GM21528 (cell line): ENCODE measurements at regions not wholly inside any gene's neighbourhood (a gene's known extent, or its start where the extent isn't known, plus 50 kb on each side); places are given as distances from the start of the nearest gene placed in this dataset.
A peak's percentile ranks its signal among the peaks of the same experiment; 100 is the strongest.

Experiments used
- ATAC-seq: cut with Tn5 transposase; IDR thresholded peaks from one replicate; pipeline ENCODE4 v1.9.1; 2021; ENCODE audit warnings: mild to moderate bottlenecking, moderate library complexity; ENCODE audit not compliant: unreplicated experiment, low FRiP score

DNA sequence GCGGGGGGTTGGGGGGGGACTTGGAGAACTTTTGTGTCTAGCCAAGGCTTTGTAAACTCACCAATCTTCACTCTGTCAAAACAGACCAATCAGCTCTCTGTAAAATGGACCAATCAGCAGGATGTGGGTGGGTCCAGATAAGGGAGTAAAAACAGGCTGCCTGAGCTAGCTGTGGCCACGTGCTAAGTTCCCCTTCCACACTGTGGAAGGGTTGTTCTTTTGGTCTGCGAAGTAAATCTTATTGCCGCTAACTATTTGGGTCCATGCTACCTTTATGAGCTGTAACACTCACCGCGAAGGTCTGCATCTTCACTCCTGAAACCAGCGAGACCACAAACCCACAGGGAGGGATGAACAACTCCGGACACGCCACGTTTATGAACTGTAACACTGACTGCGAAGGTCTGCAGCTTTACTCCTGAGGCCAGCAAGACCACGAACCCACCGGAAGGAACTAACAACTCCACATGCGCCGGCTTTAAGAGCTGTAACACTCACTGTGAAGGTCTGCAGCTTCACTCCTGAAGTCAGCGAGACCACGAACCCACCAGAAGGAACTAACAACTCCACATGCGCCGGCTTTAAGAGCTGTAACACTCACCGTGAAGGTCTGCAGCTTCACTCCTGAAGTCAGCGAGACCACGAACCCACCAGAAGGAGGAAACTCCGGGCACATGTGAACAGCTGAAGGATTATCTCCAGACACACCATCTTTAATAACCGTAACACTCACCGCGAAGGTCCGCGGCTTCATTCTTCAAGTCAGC lies 186.6 kb downstream of the ID4 start:
- ATAC-seq = peak; percentile 87

DNA sequence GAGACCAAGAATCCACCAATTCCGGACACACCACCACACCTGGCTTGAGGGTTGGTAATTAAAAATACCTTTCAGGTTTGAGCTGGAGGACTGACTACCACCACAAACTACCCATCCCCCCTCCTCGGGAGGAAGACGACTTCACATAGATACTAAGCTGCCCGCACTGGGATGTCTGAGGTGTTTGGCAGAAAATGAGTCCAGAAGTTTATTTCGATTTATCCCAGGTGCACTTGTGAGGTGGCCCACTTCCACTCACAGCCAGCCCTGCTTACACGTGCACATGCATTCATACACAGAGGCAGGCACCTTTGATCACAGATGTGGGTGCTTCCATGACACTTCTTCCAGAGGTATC lies 187.1 kb downstream of the ID4 start:
- peak; percentile 6 for ATAC-seq

DNA sequence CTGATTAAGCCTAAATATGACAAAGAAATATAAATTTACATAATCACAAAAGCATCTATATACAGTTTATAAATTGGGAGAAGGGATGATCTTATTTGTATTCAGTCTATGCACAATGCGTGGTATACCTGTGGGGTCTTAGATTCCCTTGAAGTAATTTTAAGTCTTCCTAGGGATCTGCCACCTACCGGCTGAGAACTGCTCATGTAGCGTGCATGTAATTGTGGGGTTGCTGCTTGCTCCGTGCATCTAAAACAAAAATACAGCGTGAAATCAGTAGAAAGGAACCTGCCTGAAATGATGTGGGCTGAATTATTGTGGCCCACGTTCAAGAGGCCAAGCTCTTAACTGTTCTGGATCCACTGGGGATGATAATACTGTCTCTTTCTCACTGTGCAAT lies 187.3 kb downstream of the MBOAT1 start:
- no peak for ATAC-seq

- ATAC-seq = no peak
Measured at GRCh38 chr6:20025681-20026080, 186.6 kb downstream of the MBOAT1 start.

- ATAC-seq = no peak
Measured at GRCh38 chr6:20028143-20028542, 184.1 kb downstream of the MBOAT1 start.

- ATAC-seq = no peak
Measured at GRCh38 chr6:20028562-20028961, 183.7 kb downstream of the MBOAT1 start.

DNA sequence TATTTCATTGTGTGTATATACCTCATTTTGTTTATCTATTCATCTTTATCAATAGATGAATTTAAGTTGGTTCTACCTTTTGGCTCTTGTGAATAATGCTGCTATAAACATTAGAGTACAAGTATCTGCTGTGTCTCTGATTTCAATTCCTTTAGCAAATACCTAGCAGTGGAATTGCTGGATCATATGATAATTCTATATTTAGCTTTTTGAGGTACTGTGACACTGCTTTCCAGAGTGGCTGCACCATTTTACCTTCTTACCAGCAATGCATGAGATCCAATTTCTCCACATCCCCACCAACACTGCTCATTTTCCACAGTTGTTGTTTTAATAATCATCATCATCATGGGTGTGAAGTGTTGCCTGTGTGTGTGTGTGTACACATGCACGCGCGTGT lies 182.3 kb downstream of the MBOAT1 start:
- no peak for ATAC-seq

- no peak for ATAC-seq
Measured at GRCh38 chr6:20031342-20031741, 180.9 kb downstream of the MBOAT1 start.

DNA sequence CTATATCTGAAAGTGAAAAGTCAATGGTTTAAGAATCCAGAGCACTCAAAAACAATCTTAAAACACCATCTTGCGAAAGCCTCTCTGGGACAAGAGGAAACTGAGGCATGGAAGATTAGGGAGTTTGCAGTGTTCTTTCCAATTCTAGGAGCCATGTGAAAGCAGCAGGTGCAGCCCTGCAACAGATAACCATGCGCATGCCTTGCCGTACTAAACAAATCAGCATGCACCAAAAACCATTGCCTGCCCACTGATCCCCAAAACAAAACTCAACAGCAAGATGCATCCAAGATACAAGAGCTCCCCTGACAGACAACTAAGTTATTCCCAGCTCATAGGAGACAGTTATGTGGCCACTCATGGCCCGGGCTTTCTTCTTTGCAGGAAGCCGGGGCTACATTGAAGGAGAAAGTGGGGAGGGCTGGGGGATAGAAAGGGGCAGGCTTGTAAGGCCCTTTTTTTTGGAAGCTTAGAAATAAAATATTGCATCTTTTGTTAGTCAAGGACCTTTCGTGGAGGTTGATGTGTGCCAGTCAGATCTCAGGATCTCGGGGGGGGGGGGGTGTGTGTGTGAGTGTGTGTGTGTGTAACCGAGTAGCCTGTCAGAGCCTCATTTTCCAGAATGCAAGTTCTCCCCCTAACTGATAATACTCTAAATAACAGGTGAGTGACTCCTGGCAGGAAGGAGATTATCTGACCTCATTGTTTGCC lies 178.4 kb downstream of the MBOAT1 start:
- no peak for ATAC-seq

- no peak for ATAC-seq
Measured at GRCh38 chr6:20034408-20034769, 177.9 kb downstream of the MBOAT1 start.

- no peak for ATAC-seq
Measured at GRCh38 chr6:20036141-20036677, 176.1 kb downstream of the MBOAT1 start.

- ATAC-seq = no peak
Measured at GRCh38 chr6:20038410-20039204, 173.7 kb downstream of the MBOAT1 start.

DNA sequence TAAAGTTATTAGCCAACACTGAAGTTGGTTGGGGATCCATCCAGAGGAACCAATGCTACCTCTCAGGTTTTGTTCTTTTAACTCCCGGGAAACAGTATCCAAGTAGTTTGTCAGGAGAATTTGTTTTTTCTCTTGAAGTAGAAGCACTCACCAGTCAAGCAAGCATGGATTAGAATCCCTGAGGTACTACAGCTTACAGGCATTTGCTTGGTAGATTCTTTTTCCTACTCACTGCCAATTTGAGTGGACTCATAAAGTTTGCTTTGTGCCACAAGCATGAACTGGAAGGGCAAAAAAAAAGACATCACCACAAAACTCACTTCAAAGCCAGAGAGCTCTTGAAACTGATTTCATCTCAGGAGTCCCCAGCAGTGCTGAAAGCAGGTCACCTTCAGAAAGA lies 167.4 kb downstream of the MBOAT1 start:
- no peak for ATAC-seq
